ENCODE measurements at regions not wholly inside any gene's neighbourhood (a gene's known extent, or its start where the extent isn't known, plus 50 kb on each side); places are given as distances from the start of the nearest gene placed in this dataset.

DNA sequence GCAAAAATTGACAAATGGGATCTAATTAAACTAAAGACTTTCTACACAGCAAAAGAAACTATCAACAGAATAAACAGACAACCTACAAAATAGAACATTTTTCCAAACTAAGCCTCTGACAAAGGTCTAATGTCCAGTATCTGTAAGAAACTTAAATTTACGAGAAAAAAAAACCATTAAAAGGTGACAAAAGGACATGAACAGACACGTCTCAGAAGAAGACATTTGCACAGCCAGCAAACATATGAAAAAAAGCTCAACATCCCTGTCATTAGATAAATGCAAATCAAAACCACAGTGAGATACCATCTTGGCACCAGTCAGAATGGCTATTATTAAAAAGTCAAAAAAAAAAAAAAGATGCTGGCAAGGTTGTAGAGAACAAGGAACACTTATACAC, 70.6 kb upstream of the GRIK2 start:
- no peaks in the 10 kb centered on the region for H3K4me1 ChIP-seq (ENCODE audit: control insufficient read depth in 1 of 2, insufficient read depth in 2 of 2, low read length in 2 of 2)
- H3K9ac ChIP-seq (ENCODE audit: low read length): no peak overlapping the region
- H3K9me2 ChIP-seq (ENCODE audit: insufficient read depth): no peaks in the 10 kb centered on the region
- no peak overlapping the region for H3K4me2 ChIP-seq (ENCODE audit: low read length)
- ATAC-seq: no peak
- H3K9me3 ChIP-seq (ENCODE audit: control insufficient read depth in 1 of 2, insufficient read depth in 1 of 2, low read depth in 1 of 2, low read length in 2 of 2): no peaks in the 10 kb centered on the region
- no peaks in the 10 kb centered on the region for H3K79me2 ChIP-seq (ENCODE audit: insufficient read depth, low read length)
- BruUV-seq (replicated peaks): no TSS peak
- H2AFZ ChIP-seq (ENCODE audit: low read depth, low read length, poor library complexity, severe bottlenecking): no peak overlapping the region
- no peak for TF ChIP-seq CBX3 (IDR thresholded peaks at IDR 0.05; ENCODE audit: low read depth)
- TF ChIP-seq, protein P1, sequence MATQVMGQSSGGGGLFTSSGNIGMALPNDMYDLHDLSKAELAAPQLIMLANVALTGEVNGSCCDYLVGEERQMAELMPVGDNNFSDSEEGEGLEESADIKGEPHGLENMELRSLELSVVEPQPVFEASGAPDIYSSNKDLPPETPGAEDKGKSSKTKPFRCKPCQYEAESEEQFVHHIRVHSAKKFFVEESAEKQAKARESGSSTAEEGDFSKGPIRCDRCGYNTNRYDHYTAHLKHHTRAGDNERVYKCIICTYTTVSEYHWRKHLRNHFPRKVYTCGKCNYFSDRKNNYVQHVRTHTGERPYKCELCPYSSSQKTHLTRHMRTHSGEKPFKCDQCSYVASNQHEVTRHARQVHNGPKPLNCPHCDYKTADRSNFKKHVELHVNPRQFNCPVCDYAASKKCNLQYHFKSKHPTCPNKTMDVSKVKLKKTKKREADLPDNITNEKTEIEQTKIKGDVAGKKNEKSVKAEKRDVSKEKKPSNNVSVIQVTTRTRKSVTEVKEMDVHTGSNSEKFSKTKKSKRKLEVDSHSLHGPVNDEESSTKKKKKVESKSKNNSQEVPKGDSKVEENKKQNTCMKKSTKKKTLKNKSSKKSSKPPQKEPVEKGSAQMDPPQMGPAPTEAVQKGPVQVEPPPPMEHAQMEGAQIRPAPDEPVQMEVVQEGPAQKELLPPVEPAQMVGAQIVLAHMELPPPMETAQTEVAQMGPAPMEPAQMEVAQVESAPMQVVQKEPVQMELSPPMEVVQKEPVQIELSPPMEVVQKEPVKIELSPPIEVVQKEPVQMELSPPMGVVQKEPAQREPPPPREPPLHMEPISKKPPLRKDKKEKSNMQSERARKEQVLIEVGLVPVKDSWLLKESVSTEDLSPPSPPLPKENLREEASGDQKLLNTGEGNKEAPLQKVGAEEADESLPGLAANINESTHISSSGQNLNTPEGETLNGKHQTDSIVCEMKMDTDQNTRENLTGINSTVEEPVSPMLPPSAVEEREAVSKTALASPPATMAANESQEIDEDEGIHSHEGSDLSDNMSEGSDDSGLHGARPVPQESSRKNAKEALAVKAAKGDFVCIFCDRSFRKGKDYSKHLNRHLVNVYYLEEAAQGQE (IDR thresholded peaks at IDR 0.05; ENCODE audit: low read depth): no peak
- TF ChIP-seq TCF7L2 (IDR thresholded peaks at IDR 0.05; ENCODE audit: borderline replicate concordance, extremely low read depth, insufficient read depth, insufficient read length): no peak
- no peak for TF ChIP-seq YY1 (IDR thresholded peaks at IDR 0.05; ENCODE audit: extremely low read depth, insufficient replicate concordance, low read depth, low read length)
- TF ChIP-seq, protein P2, sequence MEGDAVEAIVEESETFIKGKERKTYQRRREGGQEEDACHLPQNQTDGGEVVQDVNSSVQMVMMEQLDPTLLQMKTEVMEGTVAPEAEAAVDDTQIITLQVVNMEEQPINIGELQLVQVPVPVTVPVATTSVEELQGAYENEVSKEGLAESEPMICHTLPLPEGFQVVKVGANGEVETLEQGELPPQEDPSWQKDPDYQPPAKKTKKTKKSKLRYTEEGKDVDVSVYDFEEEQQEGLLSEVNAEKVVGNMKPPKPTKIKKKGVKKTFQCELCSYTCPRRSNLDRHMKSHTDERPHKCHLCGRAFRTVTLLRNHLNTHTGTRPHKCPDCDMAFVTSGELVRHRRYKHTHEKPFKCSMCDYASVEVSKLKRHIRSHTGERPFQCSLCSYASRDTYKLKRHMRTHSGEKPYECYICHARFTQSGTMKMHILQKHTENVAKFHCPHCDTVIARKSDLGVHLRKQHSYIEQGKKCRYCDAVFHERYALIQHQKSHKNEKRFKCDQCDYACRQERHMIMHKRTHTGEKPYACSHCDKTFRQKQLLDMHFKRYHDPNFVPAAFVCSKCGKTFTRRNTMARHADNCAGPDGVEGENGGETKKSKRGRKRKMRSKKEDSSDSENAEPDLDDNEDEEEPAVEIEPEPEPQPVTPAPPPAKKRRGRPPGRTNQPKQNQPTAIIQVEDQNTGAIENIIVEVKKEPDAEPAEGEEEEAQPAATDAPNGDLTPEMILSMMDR (IDR thresholded peaks at IDR 0.05 in 2 of 3, conservative IDR thresholded peaks at IDR 0.05 in 1 of 3; ENCODE audit: borderline replicate concordance in 1 of 3, insufficient read depth in 1 of 3, low read depth in 2 of 3, low read length in 2 of 3): no peak
- no peak for TF ChIP-seq EZH2phosphoT487 (IDR thresholded peaks at IDR 0.05; ENCODE audit: borderline replicate concordance)
- no peak for TF ChIP-seq SP1 (IDR thresholded peaks at IDR 0.05; ENCODE audit: low read depth)
- TF ChIP-seq POLR2A (IDR thresholded peaks at IDR 0.05; ENCODE audit: borderline replicate concordance, extremely low read depth, insufficient read depth, insufficient read length): no peak
- TF ChIP-seq, protein P3, sequence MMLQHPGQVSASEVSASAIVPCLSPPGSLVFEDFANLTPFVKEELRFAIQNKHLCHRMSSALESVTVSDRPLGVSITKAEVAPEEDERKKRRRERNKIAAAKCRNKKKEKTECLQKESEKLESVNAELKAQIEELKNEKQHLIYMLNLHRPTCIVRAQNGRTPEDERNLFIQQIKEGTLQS (IDR thresholded peaks at IDR 0.05): no peak
- no peak for TF ChIP-seq POLR2AphosphoS5 (IDR thresholded peaks at IDR 0.05; ENCODE audit: low read depth, low read length)
- no peak for TF ChIP-seq EGR1 (IDR thresholded peaks at IDR 0.05; ENCODE audit: low read depth)
- no peak for TF ChIP-seq JUND (IDR thresholded peaks at IDR 0.05)
- TF ChIP-seq SIN3A (IDR thresholded peaks at IDR 0.05; ENCODE audit: low read depth): no peak
- no peaks in the 10 kb centered on the region for H3K36me3 ChIP-seq (ENCODE audit: control insufficient read depth in 1 of 2, insufficient read depth in 2 of 2, low read length in 2 of 2)
- H3K4me3 ChIP-seq (replicated peaks in 1 of 2; ENCODE audit: low read depth in 1 of 2, low read length in 2 of 2): no peak overlapping the region
- ChIA-PET RAD21 (ENCODE audit: low non-redundant PET in 1 of 2, low total read pairs in 2 of 2, uncharacterized antibody in 2 of 2, unreplicated experiment in 2 of 2) (no interaction called here), CTCF (no interaction called here), POLR2A (no interaction called here)
- no peaks in the 10 kb centered on the region for H3K27me3 ChIP-seq (ENCODE audit: insufficient read depth, low read length)
- no peak for DNase-seq (ENCODE audit: low read depth, low spot score)
- no peak overlapping the region for H3K27ac ChIP-seq (ENCODE audit: low read depth, low read length)
- intact Hi-C loops (cut with micrococcal nuclease): no loop called here
- no peaks in the 10 kb centered on the region for H4K20me1 ChIP-seq (ENCODE audit: insufficient read depth)

Data from HCT116 (cell line).